ENCODE measurements at regions not wholly inside any gene's neighbourhood (a gene's known extent, or its start where the extent isn't known, plus 50 kb on each side); places are given as distances from the start of the nearest gene placed in this dataset.

- no peak overlapping the region for H2BK15ac ChIP-seq (ENCODE audit: low read depth, low read length)
- H3K36me3 Mint-ChIP-seq (ENCODE audit: insufficient read depth in 1 of 3, low read depth in 3 of 3), result no peaks in the 10 kb centered on the region
- no peaks in the 10 kb centered on the region for H3K27me3 Mint-ChIP-seq (ENCODE audit: low read depth)
- H3K27me3 ChIP-seq (ENCODE audit: insufficient read depth, low read length), result no peaks in the 10 kb centered on the region
- no peak overlapping the region for H2BK12ac ChIP-seq (ENCODE audit: insufficient read length, low read depth, low read length)
- WGBS (ENCODE audit: extremely low coverage, insufficient read length, low lambda C conversion rate), result no CpG with 5 or more reads among the region's 1 CpG
- no peak overlapping the region for H2BK5ac ChIP-seq (ENCODE audit: insufficient read length, low read length)
- H3K9me3 Mint-ChIP-seq, result no peaks in the 10 kb centered on the region
- H2AK5ac ChIP-seq (ENCODE audit: insufficient read length, low read length), result no peak overlapping the region
- no peak overlapping the region for H3K4me3 Mint-ChIP-seq
- no peak overlapping the region for H3K27ac ChIP-seq (ENCODE audit: insufficient read length, low read depth, low read length)
- H3K9ac ChIP-seq (ENCODE audit: extremely low read depth, insufficient read length, low read length), result no peak overlapping the region
- no peaks in the 10 kb centered on the region for H3K9me3 ChIP-seq (ENCODE audit: control insufficient read depth, low read depth, low read length)
- H3K23ac ChIP-seq (ENCODE audit: insufficient read length, low read depth, low read length), result no peak overlapping the region
- H3K23me2 ChIP-seq (ENCODE audit: insufficient read length, low read depth, low read length, poor library complexity, severe bottlenecking), result no peaks in the 10 kb centered on the region
- H4K5ac ChIP-seq (ENCODE audit: insufficient read length, low read depth, low read length), result no peak overlapping the region
- no peak for DNase-seq
- H4K8ac ChIP-seq (replicated peaks; ENCODE audit: insufficient read length, low read depth, low read length), result no peak overlapping the region
- no peaks in the 10 kb centered on the region for H3K79me2 ChIP-seq (ENCODE audit: insufficient read depth, low read length)
- H3K4me2 ChIP-seq (ENCODE audit: insufficient read depth, insufficient read length, low read length), result no peak overlapping the region
- H4K91ac ChIP-seq (ENCODE audit: insufficient read length, low read depth, low read length), result no peak overlapping the region
- no peaks in the 10 kb centered on the region for H3K4me1 Mint-ChIP-seq
- H2AFZ ChIP-seq (ENCODE audit: low read length), result no peak overlapping the region
- H3K4ac ChIP-seq (ENCODE audit: low read depth, low read length), result no peak overlapping the region
- no peak overlapping the region for H2BK120ac ChIP-seq (ENCODE audit: low read depth, low read length, poor library complexity, severe bottlenecking)
- H3K79me1 ChIP-seq (ENCODE audit: insufficient read depth, low read depth, low read length, poor library complexity, severe bottlenecking), result no peaks in the 10 kb centered on the region
- H3T11ph ChIP-seq (ENCODE audit: low read length), result no peak overlapping the region
- H3K56ac ChIP-seq (ENCODE audit: insufficient read length, low read depth, low read length), result no peak overlapping the region
- no peak overlapping the region for H2BK20ac ChIP-seq (ENCODE audit: low read depth, low read length, poor library complexity, severe bottlenecking)
- no peak for TF ChIP-seq CTCF (conservative IDR thresholded peaks at IDR 0.05)
- H3K27ac Mint-ChIP-seq, result no peak overlapping the region
- H3K14ac ChIP-seq (ENCODE audit: insufficient read depth, low read length), result no peak overlapping the region
- H3K4me1 ChIP-seq (ENCODE audit: insufficient read depth, low read length), result no peaks in the 10 kb centered on the region
- no peaks in the 10 kb centered on the region for H4K20me1 ChIP-seq (ENCODE audit: control insufficient read depth, insufficient read depth, insufficient read length)
- H3K18ac ChIP-seq (ENCODE audit: insufficient read length, low read depth, low read length), result no peak overlapping the region
Observed at GRCh38 chr5:86095092-86095491, 522.6 kb upstream of the COX7C start.

Measured in H9 (cell line).